Retinal pigment epithelial cell (primary cell): ENCODE measurements at regions not wholly inside any gene's neighbourhood (a gene's known extent, or its start where the extent isn't known, plus 50 kb on each side); places are given as distances from the start of the nearest gene placed in this dataset.

ENCODE experiments used
- DNase-seq: peaks from one replicate; pipeline ENCODE4 v3.0.0-alpha.2; 2010; ENCODE audit warnings: low read depth
- H3K4me3 ChIP-seq: 2 replicates; pipeline ENCODE4 v1.5.1; 2011; ENCODE audit warnings: mild to moderate bottlenecking, low read length, control low read depth, moderate library complexity
- TF ChIP-seq, protein P1 (sequence below): conservative IDR thresholded peaks from 2 replicates; pipeline ENCODE4 v1.5.1; 2011; ENCODE audit warnings: low read depth, low read length, control low read depth, inconsistent platforms

DNA sequence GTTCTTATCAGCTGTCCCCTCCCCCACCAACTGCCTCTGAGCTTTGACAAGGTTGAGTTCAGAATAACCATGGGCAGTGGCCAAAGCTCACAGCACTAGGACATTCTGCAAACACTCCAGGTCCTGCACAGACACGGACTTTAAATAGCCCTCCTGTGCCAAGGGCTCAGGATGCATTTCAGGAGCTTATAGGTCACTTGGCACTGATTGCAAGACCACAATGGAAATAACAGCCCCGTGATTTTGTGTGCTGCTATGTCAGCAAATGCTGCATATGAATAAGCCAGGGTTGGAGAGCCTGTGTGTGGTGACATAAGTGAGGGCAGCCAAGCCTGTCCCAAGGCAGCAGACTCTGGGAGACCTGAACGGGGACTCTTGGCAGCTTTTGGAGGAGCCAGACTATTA is 150.7 kb downstream of the DMRT2 start:
- no peak overlapping the region for H3K4me3 ChIP-seq
- no peak for DNase-seq
- TF ChIP-seq, protein P1, sequence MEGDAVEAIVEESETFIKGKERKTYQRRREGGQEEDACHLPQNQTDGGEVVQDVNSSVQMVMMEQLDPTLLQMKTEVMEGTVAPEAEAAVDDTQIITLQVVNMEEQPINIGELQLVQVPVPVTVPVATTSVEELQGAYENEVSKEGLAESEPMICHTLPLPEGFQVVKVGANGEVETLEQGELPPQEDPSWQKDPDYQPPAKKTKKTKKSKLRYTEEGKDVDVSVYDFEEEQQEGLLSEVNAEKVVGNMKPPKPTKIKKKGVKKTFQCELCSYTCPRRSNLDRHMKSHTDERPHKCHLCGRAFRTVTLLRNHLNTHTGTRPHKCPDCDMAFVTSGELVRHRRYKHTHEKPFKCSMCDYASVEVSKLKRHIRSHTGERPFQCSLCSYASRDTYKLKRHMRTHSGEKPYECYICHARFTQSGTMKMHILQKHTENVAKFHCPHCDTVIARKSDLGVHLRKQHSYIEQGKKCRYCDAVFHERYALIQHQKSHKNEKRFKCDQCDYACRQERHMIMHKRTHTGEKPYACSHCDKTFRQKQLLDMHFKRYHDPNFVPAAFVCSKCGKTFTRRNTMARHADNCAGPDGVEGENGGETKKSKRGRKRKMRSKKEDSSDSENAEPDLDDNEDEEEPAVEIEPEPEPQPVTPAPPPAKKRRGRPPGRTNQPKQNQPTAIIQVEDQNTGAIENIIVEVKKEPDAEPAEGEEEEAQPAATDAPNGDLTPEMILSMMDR: no peak

DNA sequence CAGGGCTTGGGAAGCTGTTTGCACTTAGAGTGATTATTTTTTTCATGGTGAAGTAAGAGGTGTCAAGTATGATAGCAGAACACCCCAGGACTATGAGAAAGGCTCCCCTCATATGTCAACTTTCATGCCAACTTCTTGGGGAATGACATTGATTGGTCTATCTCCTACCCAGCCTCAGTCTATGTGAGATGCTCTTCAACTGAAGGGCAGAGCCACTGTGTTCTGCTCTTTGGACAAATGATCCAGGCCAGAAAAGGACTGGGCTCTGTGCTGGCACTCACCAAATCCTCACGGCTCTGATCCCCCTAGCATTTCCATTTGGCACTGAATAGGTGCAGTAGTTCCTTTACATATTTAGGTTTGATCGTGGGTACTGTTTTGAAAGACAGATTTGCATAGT is 151.1 kb downstream of the DMRT2 start:
- no peak for DNase-seq
- no peak overlapping the region for H3K4me3 ChIP-seq
- TF ChIP-seq, protein P1: no peak

DNA sequence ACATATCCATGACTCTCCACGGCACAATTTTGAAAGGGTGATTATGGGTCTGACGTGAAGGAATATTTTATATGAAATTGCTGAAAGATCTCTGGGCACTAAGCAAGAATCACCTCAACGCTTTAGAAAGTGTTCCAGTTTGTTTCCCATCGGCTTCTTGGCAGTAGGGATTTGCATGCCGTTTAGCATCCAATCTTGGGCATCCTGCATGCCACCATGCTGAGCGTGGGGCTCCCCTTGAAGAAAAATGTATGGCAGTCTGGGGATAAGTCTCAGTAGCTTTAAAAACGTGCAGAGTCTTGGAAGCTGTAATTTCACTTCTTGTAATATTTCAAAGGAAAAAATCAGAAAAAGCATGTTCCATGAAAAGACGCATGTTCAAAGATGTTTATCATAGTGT is 151.7 kb downstream of the DMRT2 start:
- H3K4me3 ChIP-seq: no peak overlapping the region
- TF ChIP-seq, protein P1: no peak
- no peak for DNase-seq

DNA sequence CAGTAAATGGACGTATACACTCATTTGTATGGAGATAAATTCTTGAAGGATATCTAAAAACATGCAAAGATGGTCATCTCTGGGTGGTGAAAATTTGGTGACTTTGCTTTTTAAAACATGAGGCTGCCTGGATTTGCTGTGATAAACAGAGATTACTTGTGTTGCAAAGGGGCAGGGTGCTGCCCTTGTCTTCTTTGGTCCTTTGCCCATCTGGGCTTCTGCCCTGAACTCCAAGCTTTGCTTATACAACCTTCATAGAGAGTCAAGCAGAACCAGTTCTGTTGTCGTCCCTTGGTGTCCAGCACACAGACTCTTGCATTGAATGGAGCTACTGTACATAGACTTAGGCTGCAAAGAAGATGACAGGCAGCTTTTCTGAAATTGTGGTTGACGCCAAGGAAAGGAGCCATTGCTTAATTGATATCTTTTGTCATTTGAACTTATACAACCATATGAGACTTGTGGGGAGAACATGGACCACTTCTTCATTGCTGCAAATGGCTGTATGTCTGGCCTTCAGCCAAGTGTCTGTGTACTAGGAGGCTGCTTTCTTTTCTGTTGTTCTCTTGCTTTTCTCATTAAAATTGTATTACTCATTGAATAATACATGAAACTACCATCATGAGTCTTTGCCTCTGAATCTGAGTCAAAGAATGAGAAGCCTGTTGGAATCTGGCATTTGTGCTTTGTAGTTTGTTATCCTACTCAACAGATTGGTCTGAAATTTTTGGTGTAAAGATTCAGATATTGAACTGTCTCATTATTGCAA is 152.5 kb downstream of the DMRT2 start:
- no peak for DNase-seq
- TF ChIP-seq, protein P1: no peak
- no peak overlapping the region for H3K4me3 ChIP-seq

DNA sequence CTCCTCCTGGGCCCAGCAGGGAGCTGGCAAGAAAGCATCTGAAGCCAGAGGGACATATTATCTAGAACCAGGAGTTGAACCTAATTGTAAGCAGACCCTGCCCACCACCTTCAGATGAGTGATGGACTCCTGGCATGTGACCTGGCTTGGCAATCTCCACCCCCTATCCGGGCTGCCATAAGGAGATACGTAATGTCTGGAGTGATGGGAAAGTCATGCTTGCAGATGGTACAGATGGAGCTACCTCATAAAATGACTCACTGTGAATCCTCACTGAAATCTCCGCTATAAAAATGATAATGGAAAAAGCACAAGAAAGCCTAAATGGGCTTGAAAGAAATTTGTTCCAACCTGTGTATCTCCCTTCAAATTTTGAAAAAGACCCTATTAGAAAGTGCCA is 157.5 kb downstream of the DMRT2 start:
- DNase-seq: no peak
- TF ChIP-seq, protein P1: no peak
- no peak overlapping the region for H3K4me3 ChIP-seq

DNA sequence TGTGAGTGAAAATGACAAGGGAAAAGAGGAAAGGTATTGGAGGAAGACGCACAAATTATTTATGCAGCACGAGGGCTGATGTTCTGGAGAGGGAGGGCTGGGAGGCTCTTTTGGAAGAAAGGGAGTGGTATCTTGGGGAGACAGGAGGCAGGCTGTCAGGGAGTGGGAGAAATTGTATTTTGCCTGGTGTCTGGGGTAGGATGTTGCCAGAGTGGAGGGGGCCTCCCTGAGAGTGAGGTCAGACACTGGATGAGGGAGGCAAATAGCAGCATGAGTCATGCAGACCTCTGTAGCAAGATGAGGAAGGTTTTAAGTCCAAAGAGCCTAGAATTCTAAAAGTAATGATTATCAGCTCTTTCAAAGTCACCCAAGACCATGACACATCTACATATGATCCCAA is 158.0 kb downstream of the DMRT2 start:
- TF ChIP-seq, protein P1: no peak
- no peak overlapping the region for H3K4me3 ChIP-seq
- no peak for DNase-seq

DNA sequence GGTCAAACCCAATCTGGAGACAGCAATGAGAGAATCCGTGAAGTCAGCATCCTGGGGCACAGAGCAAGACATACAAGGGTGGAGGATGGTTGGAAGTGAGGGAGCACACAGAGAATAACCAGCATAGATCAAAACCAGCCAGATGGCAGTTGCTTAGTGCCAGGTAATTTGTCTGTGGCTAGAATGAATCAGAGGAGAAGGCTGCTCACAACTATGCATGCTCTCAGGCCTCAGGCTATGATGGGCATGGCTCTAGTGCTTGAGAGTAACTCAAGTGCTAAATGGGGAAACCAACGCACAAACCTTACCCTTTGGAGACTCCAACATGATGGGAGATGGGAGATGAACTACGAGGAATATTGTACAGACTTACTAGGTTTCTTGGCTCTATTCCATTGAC is 160.8 kb downstream of the DMRT2 start:
- no peak for DNase-seq
- H3K4me3 ChIP-seq: no peak overlapping the region
- TF ChIP-seq, protein P1: no peak
